ENCODE measurements at regions not wholly inside any gene's neighbourhood (a gene's known extent, or its start where the extent isn't known, plus 50 kb on each side); places are given as distances from the start of the nearest gene placed in this dataset.

GRCh38 chr14:61988240-61988639, 226.0 kb downstream of the SNAPC1 start:
- Histone ChIP-seq H3K27me3 (ENCODE audit: control insufficient read depth, extremely low read depth, insufficient read depth, low read length) (no peaks in the 10 kb centered on the region), H4K20me1 (ENCODE audit: control insufficient read depth, extremely low read depth, insufficient read depth, low read length) (no peaks in the 10 kb centered on the region), H3K4me1 (ENCODE audit: control insufficient read depth, extremely low read depth, insufficient read depth, low read length) (no peaks in the 10 kb centered on the region), H3K27ac (ENCODE audit: control insufficient read depth, insufficient read depth, low read length) (no peak overlapping the region), H3K4me3 (ENCODE audit: control insufficient read depth in 2 of 3, extremely low read depth in 1 of 3, insufficient read depth in 2 of 3, low read depth in 1 of 3, low read length in 3 of 3) (no peak overlapping the region), H3K9me1 (ENCODE audit: control insufficient read depth, extremely low read depth, insufficient read depth, low read length) (no peaks in the 10 kb centered on the region), H3K9ac (ENCODE audit: control insufficient read depth, extremely low read depth, insufficient read depth, low read length) (no peak overlapping the region), H3K36me3 (ENCODE audit: control insufficient read depth in 2 of 2, extremely low read depth in 1 of 2, insufficient read depth in 2 of 2, low read length in 2 of 2) (no peaks in the 10 kb centered on the region), H3K9me3 (ENCODE audit: control insufficient read depth, low read depth, low read length) (no peaks in the 10 kb centered on the region), H2AFZ (ENCODE audit: control insufficient read depth, low read length) (no peak overlapping the region), H3K4me2 (ENCODE audit: control insufficient read depth, extremely low read depth, insufficient read depth, low read depth, low read length) (no peak overlapping the region), H3K79me2 (ENCODE audit: control insufficient read depth, insufficient read depth, low read length) (no peaks in the 10 kb centered on the region)
- dilution Hi-C loops (cut with MboI; ENCODE audit: extremely low pct_ligation_motif_present, low sequenced_read_pairs) = no loop called here
- no peak for TF ChIP-seq EZH2 (IDR thresholded peaks at IDR 0.05; ENCODE audit: low read length)
- TF ChIP-seq CTCF (optimal IDR thresholded peaks at IDR 0.05 in 1 of 3, IDR thresholded peaks at IDR 0.05 in 1 of 3, conservative IDR thresholded peaks at IDR 0.05 in 1 of 3; ENCODE audit: extremely low read depth in 1 of 3, insufficient read depth in 2 of 3, low read length in 3 of 3) = no peak
- FAIRE-seq = no peak
- DNase-seq (ENCODE audit: low read depth, low spot score) = no peak

- TF ChIP-seq EZH2 (IDR thresholded peaks at IDR 0.05; ENCODE audit: low read length) = no peak
- no peak for TF ChIP-seq CTCF (optimal IDR thresholded peaks at IDR 0.05 in 1 of 3, IDR thresholded peaks at IDR 0.05 in 1 of 3, conservative IDR thresholded peaks at IDR 0.05 in 1 of 3; ENCODE audit: extremely low read depth in 1 of 3, insufficient read depth in 2 of 3, low read length in 3 of 3)
- dilution Hi-C loops (cut with MboI; ENCODE audit: extremely low pct_ligation_motif_present, low sequenced_read_pairs) = no loop called here
- Histone ChIP-seq H3K4me2 (ENCODE audit: control insufficient read depth, extremely low read depth, insufficient read depth, low read depth, low read length) (no peak overlapping the region), H3K9me1 (ENCODE audit: control insufficient read depth, extremely low read depth, insufficient read depth, low read length) (no peaks in the 10 kb centered on the region), H3K27ac (ENCODE audit: control insufficient read depth, insufficient read depth, low read length) (no peak overlapping the region), H4K20me1 (ENCODE audit: control insufficient read depth, extremely low read depth, insufficient read depth, low read length) (no peaks in the 10 kb centered on the region), H3K4me3 (ENCODE audit: control insufficient read depth in 2 of 3, extremely low read depth in 1 of 3, insufficient read depth in 2 of 3, low read depth in 1 of 3, low read length in 3 of 3) (no peak overlapping the region), H3K4me1 (ENCODE audit: control insufficient read depth, extremely low read depth, insufficient read depth, low read length) (no peaks in the 10 kb centered on the region), H3K36me3 (ENCODE audit: control insufficient read depth in 2 of 2, extremely low read depth in 1 of 2, insufficient read depth in 2 of 2, low read length in 2 of 2) (no peaks in the 10 kb centered on the region), H2AFZ (ENCODE audit: control insufficient read depth, low read length) (no peak overlapping the region), H3K9ac (ENCODE audit: control insufficient read depth, extremely low read depth, insufficient read depth, low read length) (no peak overlapping the region), H3K79me2 (ENCODE audit: control insufficient read depth, insufficient read depth, low read length) (no peaks in the 10 kb centered on the region), H3K27me3 (ENCODE audit: control insufficient read depth, extremely low read depth, insufficient read depth, low read length) (no peaks in the 10 kb centered on the region), H3K9me3 (ENCODE audit: control insufficient read depth, low read depth, low read length) (no peaks in the 10 kb centered on the region)
- FAIRE-seq (no peak), DNase-seq (ENCODE audit: low read depth, low spot score) (no peak)
Observed at GRCh38 chr14:61992139-61992538, 229.9 kb downstream of the SNAPC1 start.

All from keratinocyte (primary cell).